ENCODE measurements at regions not wholly inside any gene's neighbourhood (a gene's known extent, or its start where the extent isn't known, plus 50 kb on each side); places are given as distances from the start of the nearest gene placed in this dataset.

- TF ChIP-seq CTCF (IDR thresholded peaks at IDR 0.05): no peak
- TF ChIP-seq POLR2A (IDR thresholded peaks at IDR 0.05): no peak
These were observed 900.4 kb upstream of the MDGA2 start for GRCh38 chr14:48575772-48576171.

Measured in ovary (tissue), 3 donors.